Liver (tissue), 7 donors: ENCODE measurements at regions not wholly inside any gene's neighbourhood (a gene's known extent, or its start where the extent isn't known, plus 50 kb on each side); places are given as distances from the start of the nearest gene placed in this dataset.

Experiments used
- DNase-seq: peaks from one replicate; pipeline ENCODE4 v3.0.0-alpha.2; 2017; ENCODE audit warnings: low spot score
- H3K27ac ChIP-seq, 2 donors: one replicate each; pipeline ENCODE4 v1.7.0; 2013; ENCODE audit warnings: inconsistent platforms in 2 of 2, low read length in 2 of 2, control low read depth in 1 of 2, low read depth in 1 of 2, mild to moderate bottlenecking in 1 of 2
- H3K27me3 ChIP-seq, 4 donors: one replicate each; pipeline versions ENCODE4 v1.6.1 to v1.7.0; 2013; ENCODE audit warnings: low read length in 3 of 4, inconsistent platforms in 1 of 4, mild to moderate bottlenecking in 1 of 4, moderate library complexity in 1 of 4; ENCODE audit not compliant: control insufficient read depth in 4 of 4, insufficient read depth in 4 of 4
- H3K36me3 ChIP-seq, 4 donors: one replicate each; pipeline versions ENCODE4 v1.6.1 to v1.7.0; 2013; ENCODE audit warnings: low read length in 3 of 4, mild to moderate bottlenecking in 3 of 4, low read depth in 1 of 4, moderate library complexity in 1 of 4; ENCODE audit not compliant: control insufficient read depth in 4 of 4, insufficient read depth in 3 of 4
- H3K4me1 ChIP-seq, 4 donors: one replicate each; pipeline versions ENCODE4 v1.6.1 to v1.7.0; 2013; ENCODE audit warnings: low read length in 3 of 4, mild to moderate bottlenecking in 3 of 4, moderate library complexity in 1 of 4; ENCODE audit not compliant: control insufficient read depth in 4 of 4, insufficient read depth in 4 of 4
- H3K4me3 ChIP-seq, 3 donors: one replicate each; pipeline versions ENCODE4 v1.6.1 to v1.7.0; 2013; ENCODE audit warnings: low read length in 3 of 3, control low read depth in 1 of 3, low read depth in 1 of 3, mild to moderate bottlenecking in 1 of 3
- H3K9ac ChIP-seq, 2 donors: one replicate each; pipeline ENCODE4 v1.7.0; 2013; ENCODE audit warnings: low read length in 2 of 2, mild to moderate bottlenecking in 2 of 2, moderate library complexity in 2 of 2, control low read depth in 1 of 2, low read depth in 1 of 2
- H3K9me3 ChIP-seq, 4 donors: one replicate each; pipeline versions ENCODE4 v1.6.1 to v1.7.0; 2013; ENCODE audit warnings: low read length in 3 of 4; ENCODE audit not compliant: control insufficient read depth in 4 of 4
- EGR1 ChIP-seq, 2 donors: IDR thresholded peaks; 2 replicates each; pipeline ENCODE4 v1.6.1; 2016 to 2018; ENCODE audit warnings: antibody characterized with exemption in 2 of 2, low read depth in 2 of 2
- GABPA ChIP-seq, 2 donors: IDR thresholded peaks in 1 of 2; conservative IDR thresholded peaks in 1 of 2; 2 replicates each; pipeline ENCODE4 v1.6.1; 2016; ENCODE audit warnings: antibody characterized with exemption in 2 of 2, mild to moderate bottlenecking in 1 of 2, moderate library complexity in 1 of 2
- NR2F2 ChIP-seq: IDR thresholded peaks from 2 replicates; pipeline ENCODE4 v1.6.1; 2016; ENCODE audit warnings: antibody characterized with exemption
- RXRA ChIP-seq, 2 donors: IDR thresholded peaks; 2 replicates each; pipeline ENCODE4 v1.6.1; 2017 to 2018; ENCODE audit warnings: antibody characterized with exemption in 2 of 2, mild to moderate bottlenecking in 1 of 2
- YY1 ChIP-seq: IDR thresholded peaks from 2 replicates; pipeline ENCODE4 v1.6.1; 2016; ENCODE audit warnings: antibody characterized with exemption, mild to moderate bottlenecking
- WGBS: extraction: QIAGEN DNeasy Blood & Tissue Kit; methylation state at CpG from one replicate; pipeline ENCODE4 v1.1.7; 2013; 5-methylcytosine and 5-hydroxymethylcytosine counted together
- donor health status: healthy.
- donor health status: healthy.
- donor health status: healthy.
- donor health status: healthy.

GRCh38 chr9:38771593-38771992, 51.7 kb upstream of the FAM240B start:
- TF ChIP-seq GABPA (IDR thresholded peaks at IDR 0.05 in 1 of 2, conservative IDR thresholded peaks at IDR 0.05 in 1 of 2): no peak
- no peak for TF ChIP-seq NR2F2
- TF ChIP-seq RXRA (IDR thresholded peaks at IDR 0.05): no peak
- TF ChIP-seq YY1: no peak
- TF ChIP-seq EGR1 (IDR thresholded peaks at IDR 0.05; ENCODE audit: low read depth in 2 of 2): no peak
- no peak overlapping the region for H3K27ac ChIP-seq
- H3K9ac ChIP-seq: no peak overlapping the region
- 50% methylated on average over 2 of the region's 2 CpGs for WGBS
- no peaks in the 10 kb centered on the region for H3K4me1 ChIP-seq
- no peaks in the 10 kb centered on the region for H3K36me3 ChIP-seq
- no peak for DNase-seq
- no peaks in the 10 kb centered on the region for H3K9me3 ChIP-seq
- no peak overlapping the region for H3K4me3 ChIP-seq
- peaks cover 0 to 4% (median 0%) of the 10 kb centered on the region in 4 donors for H3K27me3 ChIP-seq
